ENCODE measurements at regions not wholly inside any gene's neighbourhood (a gene's known extent, or its start where the extent isn't known, plus 50 kb on each side); places are given as distances from the start of the nearest gene placed in this dataset.
A peak's percentile ranks its signal among the peaks of the same experiment; 100 is the strongest.
"Not testable (repeated sequence)": the region's sequence is repeated elsewhere in the genome, so short reads cannot be mapped to it uniquely, and the experiment has no call there.

- H3K27me3 ChIP-seq (ENCODE audit: insufficient read depth, insufficient read length): no peaks in the 10 kb centered on the region
- H3K9ac ChIP-seq (ENCODE audit: insufficient read length, low read depth): peak overlapping the region; percentile 2
- H3K4me1 ChIP-seq (ENCODE audit: insufficient read depth, insufficient read length): peaks cover 2% of the 10 kb centered on the region
- no peak for TF ChIP-seq ZNF274 (IDR thresholded peaks at IDR 0.05; ENCODE audit: low read depth, low read length)
- TF ChIP-seq SUZ12 (IDR thresholded peaks at IDR 0.05; ENCODE audit: extremely low read depth, insufficient read depth, insufficient read length): no peak
- no peak for TF ChIP-seq YY1 (IDR thresholded peaks at IDR 0.05; ENCODE audit: insufficient read depth, insufficient read length)
- no peaks in the 10 kb centered on the region for H3K36me3 ChIP-seq (ENCODE audit: insufficient read depth, insufficient read length, low read length)
- no peak overlapping the region for H3K4me3 ChIP-seq (ENCODE audit: insufficient read length, low read depth)
- DNase-seq (ENCODE audit: low read depth, low spot score): no peak
- no peaks in the 10 kb centered on the region for H3K9me3 ChIP-seq (ENCODE audit: insufficient read depth, low read length)
Measured at GRCh38 chr20:53859684-53860083, 210.7 kb downstream of the BCAS1 start.

GRCh38 chr20:53859009-53859408 lies 211.4 kb downstream of the BCAS1 start:
- H3K36me3 ChIP-seq (ENCODE audit: insufficient read depth, insufficient read length, low read length); H3K27me3 ChIP-seq (ENCODE audit: insufficient read depth, insufficient read length); H3K4me1 ChIP-seq (ENCODE audit: insufficient read depth, insufficient read length); DNase-seq (ENCODE audit: low read depth, low spot score); H3K4me3 ChIP-seq (ENCODE audit: insufficient read length, low read depth); H3K9me3 ChIP-seq (ENCODE audit: insufficient read depth, low read length); H3K9ac ChIP-seq (ENCODE audit: insufficient read length, low read depth): not testable (repeated sequence)

GRCh38 chr20:53858516-53858915 lies 211.9 kb downstream of the BCAS1 start:
- H3K36me3 ChIP-seq (ENCODE audit: insufficient read depth, insufficient read length, low read length); DNase-seq (ENCODE audit: low read depth, low spot score); H3K4me1 ChIP-seq (ENCODE audit: insufficient read depth, insufficient read length); H3K9me3 ChIP-seq (ENCODE audit: insufficient read depth, low read length); H3K4me3 ChIP-seq (ENCODE audit: insufficient read length, low read depth); H3K27me3 ChIP-seq (ENCODE audit: insufficient read depth, insufficient read length); H3K9ac ChIP-seq (ENCODE audit: insufficient read length, low read depth): not testable (repeated sequence)

DNA sequence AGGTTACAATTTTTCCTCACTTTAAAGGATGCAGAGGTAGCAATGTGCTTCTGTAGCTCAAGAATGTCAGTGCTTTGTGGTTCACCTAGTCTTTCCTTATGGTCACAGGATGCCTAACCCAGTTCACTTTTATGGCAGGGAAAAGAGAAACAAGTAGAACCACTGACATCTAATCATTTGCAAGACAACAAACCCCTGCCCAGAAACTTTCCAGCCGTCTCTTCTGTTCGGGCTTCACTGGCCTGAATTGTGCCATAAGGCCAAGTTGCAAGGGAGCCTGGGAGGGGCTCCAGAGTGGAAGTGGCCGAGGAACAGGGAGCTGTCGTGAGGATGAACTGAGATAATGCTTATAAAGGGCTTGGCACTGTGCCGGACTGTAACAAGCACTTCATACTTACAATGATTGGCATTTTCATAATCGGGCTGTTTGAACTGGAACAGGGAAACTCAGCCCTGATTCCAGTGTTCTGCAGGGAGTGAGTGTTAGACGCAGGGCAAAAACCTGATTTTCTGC lies 212.6 kb downstream of the BCAS1 start:
- Histone ChIP-seq H3K36me3 (ENCODE audit: insufficient read depth, insufficient read length, low read length) (no peaks in the 10 kb centered on the region), H3K27me3 (ENCODE audit: insufficient read depth, insufficient read length) (no peaks in the 10 kb centered on the region), H3K9ac (ENCODE audit: insufficient read length, low read depth) (no peak overlapping the region), H3K9me3 (ENCODE audit: insufficient read depth, low read length) (peaks cover 9% of the 10 kb centered on the region), H3K4me3 (ENCODE audit: insufficient read length, low read depth) (no peak overlapping the region), H3K4me1 (ENCODE audit: insufficient read depth, insufficient read length) (no peaks in the 10 kb centered on the region)
- no peak for DNase-seq (ENCODE audit: low read depth, low spot score)
- TF ChIP-seq YY1 (IDR thresholded peaks at IDR 0.05; ENCODE audit: insufficient read depth, insufficient read length) (no peak), ZNF274 (IDR thresholded peaks at IDR 0.05; ENCODE audit: low read depth, low read length) (no peak), SUZ12 (IDR thresholded peaks at IDR 0.05; ENCODE audit: extremely low read depth, insufficient read depth, insufficient read length) (no peak)

- peaks cover 16% of the 10 kb centered on the region for H3K9me3 ChIP-seq (ENCODE audit: insufficient read depth, low read length)
- DNase-seq (ENCODE audit: low read depth, low spot score): no peak
- H3K9ac ChIP-seq (ENCODE audit: insufficient read length, low read depth): no peak overlapping the region
- TF ChIP-seq SUZ12 (IDR thresholded peaks at IDR 0.05; ENCODE audit: extremely low read depth, insufficient read depth, insufficient read length): no peak
- no peak for TF ChIP-seq YY1 (IDR thresholded peaks at IDR 0.05; ENCODE audit: insufficient read depth, insufficient read length)
- TF ChIP-seq ZNF274 (IDR thresholded peaks at IDR 0.05; ENCODE audit: low read depth, low read length): no peak
- H3K4me1 ChIP-seq (ENCODE audit: insufficient read depth, insufficient read length): no peaks in the 10 kb centered on the region
- no peaks in the 10 kb centered on the region for H3K27me3 ChIP-seq (ENCODE audit: insufficient read depth, insufficient read length)
- no peaks in the 10 kb centered on the region for H3K36me3 ChIP-seq (ENCODE audit: insufficient read depth, insufficient read length, low read length)
- H3K4me3 ChIP-seq (ENCODE audit: insufficient read length, low read depth): no peak overlapping the region
Measured at GRCh38 chr20:53856300-53857295, 213.8 kb downstream of the BCAS1 start.

DNA sequence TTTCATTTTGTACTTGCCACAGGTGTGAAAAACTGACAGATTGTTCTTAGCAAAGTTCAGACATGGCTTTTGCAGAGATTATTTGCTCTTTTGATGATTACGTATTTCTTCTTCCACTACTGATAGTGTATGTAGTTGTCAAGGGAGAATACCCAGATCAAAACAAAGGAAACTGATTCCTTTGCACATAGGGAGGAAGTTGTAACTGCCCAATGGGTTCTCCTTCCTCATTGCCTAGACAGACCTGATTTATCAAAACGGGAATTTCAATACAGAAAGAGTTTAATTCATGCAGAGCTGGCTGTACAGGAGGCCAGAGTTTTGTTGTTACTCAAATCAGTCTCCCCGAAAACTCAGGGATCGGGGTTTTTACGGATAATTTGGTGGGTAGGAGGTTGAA lies 214.7 kb downstream of the BCAS1 start:
- Histone ChIP-seq H3K4me3 (ENCODE audit: insufficient read length, low read depth) (no peak overlapping the region), H3K27me3 (ENCODE audit: insufficient read depth, insufficient read length) (no peaks in the 10 kb centered on the region), H3K9me3 (ENCODE audit: insufficient read depth, low read length) (peaks cover 16% of the 10 kb centered on the region), H3K9ac (ENCODE audit: insufficient read length, low read depth) (peak overlapping the region; percentile 54), H3K36me3 (ENCODE audit: insufficient read depth, insufficient read length, low read length) (no peaks in the 10 kb centered on the region), H3K4me1 (ENCODE audit: insufficient read depth, insufficient read length) (no peaks in the 10 kb centered on the region)
- TF ChIP-seq YY1 (IDR thresholded peaks at IDR 0.05; ENCODE audit: insufficient read depth, insufficient read length): no peak
- TF ChIP-seq SUZ12 (IDR thresholded peaks at IDR 0.05; ENCODE audit: extremely low read depth, insufficient read depth, insufficient read length): no peak
- TF ChIP-seq ZNF274 (IDR thresholded peaks at IDR 0.05; ENCODE audit: low read depth, low read length): no peak
- DNase-seq (ENCODE audit: low read depth, low spot score): no peak

DNA sequence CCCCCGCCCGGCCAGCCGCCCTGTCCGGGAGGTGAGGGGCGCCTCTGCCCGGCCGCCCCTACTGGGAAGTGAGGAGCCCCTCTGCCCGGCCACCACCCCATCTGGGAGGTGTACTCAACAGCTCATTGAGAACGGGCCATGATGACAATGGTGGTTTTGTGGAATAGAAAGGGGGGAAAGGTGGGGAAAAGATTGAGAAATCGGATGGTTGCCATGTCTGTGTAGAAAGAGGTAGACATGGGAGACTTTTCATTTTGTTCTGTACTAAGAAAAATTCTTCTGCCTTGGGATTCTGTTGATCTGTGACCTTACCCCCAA lies 215.8 kb downstream of the BCAS1 start:
- not testable (repeated sequence) for H3K36me3 ChIP-seq (ENCODE audit: insufficient read depth, insufficient read length, low read length); H3K9ac ChIP-seq (ENCODE audit: insufficient read length, low read depth); H3K4me3 ChIP-seq (ENCODE audit: insufficient read length, low read depth); H3K27me3 ChIP-seq (ENCODE audit: insufficient read depth, insufficient read length); H3K4me1 ChIP-seq (ENCODE audit: insufficient read depth, insufficient read length); DNase-seq (ENCODE audit: low read depth, low spot score)
- peaks cover 16% of the 10 kb centered on the region for H3K9me3 ChIP-seq (ENCODE audit: insufficient read depth, low read length)
